ENCODE measurements at regions not wholly inside any gene's neighbourhood (a gene's known extent, or its start where the extent isn't known, plus 50 kb on each side); places are given as distances from the start of the nearest gene placed in this dataset.

- DNase-seq (ENCODE audit: low read depth): no peak
- TF ChIP-seq CTCF (conservative IDR thresholded peaks at IDR 0.05; ENCODE audit: low read depth, low read length): no peak
- H3K4me3 ChIP-seq (ENCODE audit: low read depth, low read length): no peak overlapping the region
Observed at GRCh38 chr10:128310971-128311658, 184.9 kb upstream of the MKI67 start.

GRCh38 chr10:128312250-128312649 is 186.0 kb upstream of the MKI67 start:
- no peak for DNase-seq (ENCODE audit: low read depth)
- no peak overlapping the region for H3K4me3 ChIP-seq (ENCODE audit: low read depth, low read length)
- no peak for TF ChIP-seq CTCF (conservative IDR thresholded peaks at IDR 0.05; ENCODE audit: low read depth, low read length)

GRCh38 chr10:128314686-128315085 is 188.5 kb upstream of the MKI67 start:
- DNase-seq (ENCODE audit: low read depth): no peak
- H3K4me3 ChIP-seq (ENCODE audit: low read depth, low read length): no peak overlapping the region
- no peak for TF ChIP-seq CTCF (conservative IDR thresholded peaks at IDR 0.05; ENCODE audit: low read depth, low read length)

- no peak overlapping the region for H3K4me3 ChIP-seq (ENCODE audit: low read depth, low read length)
- TF ChIP-seq CTCF (conservative IDR thresholded peaks at IDR 0.05; ENCODE audit: low read depth, low read length): no peak
- DNase-seq (ENCODE audit: low read depth): no peak
Observed at GRCh38 chr10:128316121-128316726, 190.0 kb upstream of the MKI67 start.

GRCh38 chr10:128316925-128317324 is 190.7 kb upstream of the MKI67 start:
- DNase-seq (ENCODE audit: low read depth): no peak
- TF ChIP-seq CTCF (conservative IDR thresholded peaks at IDR 0.05; ENCODE audit: low read depth, low read length): no peak
- H3K4me3 ChIP-seq (ENCODE audit: low read depth, low read length): no peak overlapping the region

GRCh38 chr10:128318366-128318765 is 192.1 kb upstream of the MKI67 start:
- no peak for TF ChIP-seq CTCF (conservative IDR thresholded peaks at IDR 0.05; ENCODE audit: low read depth, low read length)
- no peak for DNase-seq (ENCODE audit: low read depth)
- no peak overlapping the region for H3K4me3 ChIP-seq (ENCODE audit: low read depth, low read length)

- TF ChIP-seq CTCF (conservative IDR thresholded peaks at IDR 0.05; ENCODE audit: low read depth, low read length): no peak
- no peak overlapping the region for H3K4me3 ChIP-seq (ENCODE audit: low read depth, low read length)
- no peak for DNase-seq (ENCODE audit: low read depth)
Observed at GRCh38 chr10:128318913-128319312, 192.7 kb upstream of the MKI67 start.
